SK-N-SH treated with all-trans-retinoic acid at 6 μM for 48 hours (cell line): ENCODE measurements at regions not wholly inside any gene's neighbourhood (a gene's known extent, or its start where the extent isn't known, plus 50 kb on each side); places are given as distances from the start of the nearest gene placed in this dataset.

Experiments
- ATAC-seq: fragments of 200-7000 bp; cut with Tn5 transposase; 3 replicates; pipeline ENCODE4 v1.9.1; 2020; ENCODE audit warnings: mild to moderate bottlenecking, moderate library complexity
- ARNTL ChIP-seq: fragments of 450-650 bp; formaldehyde crosslinking; IDR thresholded peaks from 2 replicates; pipeline ENCODE4 v1.5.0; 2020; ENCODE audit warnings: low read depth, mild to moderate bottlenecking, moderate library complexity, borderline replicate concordance
- BACH2 ChIP-seq: fragments of 250-450 bp; sonication (Bioruptor Pico); IDR thresholded peaks from 2 replicates; pipeline ENCODE4 v1.9.0; 2021; ENCODE audit warnings: mild to moderate bottlenecking, borderline replicate concordance
- CSDC2 ChIP-seq: fragments of 250-450 bp; sonication (Bioruptor Pico); IDR thresholded peaks from 2 replicates; pipeline ENCODE4 v1.5.0; 2020; ENCODE audit warnings: mild to moderate bottlenecking, moderate library complexity
- CSRNP3 ChIP-seq: fragments of 250-450 bp; sonication (Bioruptor Pico); IDR thresholded peaks from 2 replicates; pipeline ENCODE4 v1.5.1; 2021; ENCODE audit warnings: mild to moderate bottlenecking, moderate library complexity
- ESRRG ChIP-seq: fragments of 250-450 bp; sonication (Bioruptor Pico); IDR thresholded peaks from 2 replicates; pipeline ENCODE4 v1.6.1; 2021; ENCODE audit warnings: mild to moderate bottlenecking
- ISL1 ChIP-seq: fragments of 250-450 bp; sonication (Bioruptor Pico); IDR thresholded peaks from 2 replicates; pipeline ENCODE4 v2.1.2; 2022; ENCODE audit warnings: mild to moderate bottlenecking, moderate library complexity
- OSR1 ChIP-seq: fragments of 250-450 bp; sonication (Bioruptor Pico); IDR thresholded peaks from 2 replicates; pipeline ENCODE4 v1.8.0; 2022; ENCODE audit warnings: moderate library complexity, mild to moderate bottlenecking, inconsistent platforms
- RARB ChIP-seq: fragments of 250-450 bp; sonication (Bioruptor Pico); IDR thresholded peaks from 2 replicates; pipeline ENCODE4 v1.8.0; 2021; ENCODE audit warnings: mild to moderate bottlenecking, moderate library complexity
- SNAI2 ChIP-seq: fragments of 250-450 bp; sonication (Bioruptor Pico); IDR thresholded peaks from 2 replicates; pipeline ENCODE4 v1.5.0; 2020; ENCODE audit warnings: mild to moderate bottlenecking, moderate library complexity
- TCF4 ChIP-seq: fragments of 250-450 bp; sonication (Bioruptor Pico); IDR thresholded peaks from 2 replicates; pipeline ENCODE4 v1.8.0; 2021; ENCODE audit warnings: mild to moderate bottlenecking, moderate library complexity, borderline replicate concordance
- TOX ChIP-seq: fragments of 250-450 bp; sonication (Bioruptor Pico); IDR thresholded peaks from 2 replicates; pipeline ENCODE4 v1.8.0; 2021; ENCODE audit warnings: mild to moderate bottlenecking, moderate library complexity, borderline replicate concordance
- ZC3H10 ChIP-seq: fragments of 250-450 bp; sonication (Bioruptor Pico); IDR thresholded peaks from 2 replicates; pipeline ENCODE4 v1.5.1; 2021; ENCODE audit warnings: mild to moderate bottlenecking, moderate library complexity
- ZFP3 ChIP-seq: fragments of 250-450 bp; sonication (Bioruptor Pico); IDR thresholded peaks from 2 replicates; pipeline ENCODE4 v1.5.0; 2020; ENCODE audit warnings: mild to moderate bottlenecking, moderate library complexity
- ZFP30 ChIP-seq: fragments of 450-650 bp; formaldehyde crosslinking; IDR thresholded peaks from 2 replicates; pipeline ENCODE4 v1.5.0; 2022; ENCODE audit warnings: mild to moderate bottlenecking, moderate library complexity
- ZNF565 ChIP-seq: fragments of 450-650 bp; formaldehyde crosslinking; conservative IDR thresholded peaks from 2 replicates; pipeline ENCODE4 v1.5.0; 2020; ENCODE audit warnings: low read depth, mild to moderate bottlenecking, moderate library complexity
- ZNF70 ChIP-seq: fragments of 450-650 bp; formaldehyde crosslinking; IDR thresholded peaks from 2 replicates; pipeline ENCODE4 v1.5.0; 2020; ENCODE audit warnings: mild to moderate bottlenecking, moderate library complexity
- ZNF8 ChIP-seq: fragments of 450-650 bp; formaldehyde crosslinking; IDR thresholded peaks from 2 replicates; pipeline ENCODE4 v1.5.0; 2020; ENCODE audit warnings: mild to moderate bottlenecking, moderate library complexity
- TF ChIP-seq, protein P1 (sequence below): fragments of 250-450 bp; sonication (Bioruptor Pico); IDR thresholded peaks from 2 replicates; pipeline ENCODE4 v1.5.0; 2020; ENCODE audit warnings: mild to moderate bottlenecking, moderate library complexity
- TF ChIP-seq, protein P2 (sequence below): fragments of 250-450 bp; sonication (Bioruptor Pico); IDR thresholded peaks from 2 replicates; pipeline ENCODE4 v1.8.0; 2021; ENCODE audit warnings: low read depth, mild to moderate bottlenecking, moderate library complexity, borderline replicate concordance
- TF ChIP-seq, protein P3 (sequence below): fragments of 250-450 bp; sonication (Bioruptor Pico); IDR thresholded peaks from 2 replicates; pipeline ENCODE4 v1.5.1; 2020; ENCODE audit warnings: low read depth, mild to moderate bottlenecking, moderate library complexity

GRCh38 chr2:221073326-221074049 lies 498.6 kb downstream of the EPHA4 start (continued):
- TF ChIP-seq, protein P1, sequence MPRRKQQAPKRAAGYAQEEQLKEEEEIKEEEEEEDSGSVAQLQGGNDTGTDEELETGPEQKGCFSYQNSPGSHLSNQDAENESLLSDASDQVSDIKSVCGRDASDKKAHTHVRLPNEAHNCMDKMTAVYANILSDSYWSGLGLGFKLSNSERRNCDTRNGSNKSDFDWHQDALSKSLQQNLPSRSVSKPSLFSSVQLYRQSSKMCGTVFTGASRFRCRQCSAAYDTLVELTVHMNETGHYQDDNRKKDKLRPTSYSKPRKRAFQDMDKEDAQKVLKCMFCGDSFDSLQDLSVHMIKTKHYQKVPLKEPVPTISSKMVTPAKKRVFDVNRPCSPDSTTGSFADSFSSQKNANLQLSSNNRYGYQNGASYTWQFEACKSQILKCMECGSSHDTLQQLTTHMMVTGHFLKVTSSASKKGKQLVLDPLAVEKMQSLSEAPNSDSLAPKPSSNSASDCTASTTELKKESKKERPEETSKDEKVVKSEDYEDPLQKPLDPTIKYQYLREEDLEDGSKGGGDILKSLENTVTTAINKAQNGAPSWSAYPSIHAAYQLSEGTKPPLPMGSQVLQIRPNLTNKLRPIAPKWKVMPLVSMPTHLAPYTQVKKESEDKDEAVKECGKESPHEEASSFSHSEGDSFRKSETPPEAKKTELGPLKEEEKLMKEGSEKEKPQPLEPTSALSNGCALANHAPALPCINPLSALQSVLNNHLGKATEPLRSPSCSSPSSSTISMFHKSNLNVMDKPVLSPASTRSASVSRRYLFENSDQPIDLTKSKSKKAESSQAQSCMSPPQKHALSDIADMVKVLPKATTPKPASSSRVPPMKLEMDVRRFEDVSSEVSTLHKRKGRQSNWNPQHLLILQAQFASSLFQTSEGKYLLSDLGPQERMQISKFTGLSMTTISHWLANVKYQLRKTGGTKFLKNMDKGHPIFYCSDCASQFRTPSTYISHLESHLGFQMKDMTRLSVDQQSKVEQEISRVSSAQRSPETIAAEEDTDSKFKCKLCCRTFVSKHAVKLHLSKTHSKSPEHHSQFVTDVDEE (CRISPR knock-in tag) = no peak
- TF ChIP-seq TOX (CRISPR knock-in tag) = no peak
- no peak for TF ChIP-seq ISL1
- TF ChIP-seq ESRRG (CRISPR knock-in tag) = no peak
- TF ChIP-seq CSDC2 (CRISPR knock-in tag) = no peak
- TF ChIP-seq, protein P2, sequence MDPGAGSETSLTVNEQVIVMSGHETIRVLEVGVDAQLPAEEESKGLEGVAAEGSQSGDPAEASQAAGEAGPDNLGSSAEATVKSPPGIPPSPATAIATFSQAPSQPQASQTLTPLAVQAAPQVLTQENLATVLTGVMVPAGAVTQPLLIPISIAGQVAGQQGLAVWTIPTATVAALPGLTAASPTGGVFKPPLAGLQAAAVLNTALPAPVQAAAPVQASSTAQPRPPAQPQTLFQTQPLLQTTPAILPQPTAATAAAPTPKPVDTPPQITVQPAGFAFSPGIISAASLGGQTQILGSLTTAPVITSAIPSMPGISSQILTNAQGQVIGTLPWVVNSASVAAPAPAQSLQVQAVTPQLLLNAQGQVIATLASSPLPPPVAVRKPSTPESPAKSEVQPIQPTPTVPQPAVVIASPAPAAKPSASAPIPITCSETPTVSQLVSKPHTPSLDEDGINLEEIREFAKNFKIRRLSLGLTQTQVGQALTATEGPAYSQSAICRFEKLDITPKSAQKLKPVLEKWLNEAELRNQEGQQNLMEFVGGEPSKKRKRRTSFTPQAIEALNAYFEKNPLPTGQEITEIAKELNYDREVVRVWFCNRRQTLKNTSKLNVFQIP = no peak

GRCh38 chr2:221074238-221074637 lies 497.9 kb downstream of the EPHA4 start:
- TF ChIP-seq RARB (no peak), SNAI2 (CRISPR knock-in tag) (no peak), OSR1 (CRISPR knock-in tag) (no peak), ZFP3 (CRISPR knock-in tag) (no peak), ZFP30 (CRISPR knock-in tag) (no peak), BACH2 (CRISPR knock-in tag) (no peak), ZC3H10 (CRISPR knock-in tag) (no peak), ESRRG (CRISPR knock-in tag) (no peak), CSDC2 (CRISPR knock-in tag) (no peak), ARNTL (CRISPR knock-in tag) (no peak), TOX (CRISPR knock-in tag) (no peak)
- TF ChIP-seq, protein P1 (CRISPR knock-in tag) = no peak
- no peak for ATAC-seq

DNA sequence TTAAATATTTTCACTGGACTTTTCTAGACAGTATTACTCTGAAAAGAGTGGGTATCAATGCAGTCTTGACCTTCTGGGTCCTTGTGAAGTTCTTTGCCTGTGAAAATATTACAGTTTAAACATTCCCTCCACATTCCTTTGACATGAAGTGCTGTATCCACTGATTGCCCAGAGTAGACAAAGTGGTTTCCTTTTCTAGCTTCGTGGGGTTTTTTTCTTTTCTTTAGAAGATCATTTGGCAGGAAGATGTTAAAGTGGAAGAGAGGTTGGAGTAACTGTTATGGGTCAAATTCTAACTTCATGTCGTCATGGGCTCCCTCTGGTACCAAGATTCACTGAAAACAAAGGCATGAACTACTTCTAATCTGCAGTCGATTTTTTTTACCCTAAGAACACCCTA lies 496.9 kb downstream of the EPHA4 start:
- TF ChIP-seq TCF4 (CRISPR knock-in tag) (no peak), CSDC2 (CRISPR knock-in tag) (no peak)
- TF ChIP-seq, protein P1 (CRISPR knock-in tag) = no peak
- no peak for ATAC-seq

DNA sequence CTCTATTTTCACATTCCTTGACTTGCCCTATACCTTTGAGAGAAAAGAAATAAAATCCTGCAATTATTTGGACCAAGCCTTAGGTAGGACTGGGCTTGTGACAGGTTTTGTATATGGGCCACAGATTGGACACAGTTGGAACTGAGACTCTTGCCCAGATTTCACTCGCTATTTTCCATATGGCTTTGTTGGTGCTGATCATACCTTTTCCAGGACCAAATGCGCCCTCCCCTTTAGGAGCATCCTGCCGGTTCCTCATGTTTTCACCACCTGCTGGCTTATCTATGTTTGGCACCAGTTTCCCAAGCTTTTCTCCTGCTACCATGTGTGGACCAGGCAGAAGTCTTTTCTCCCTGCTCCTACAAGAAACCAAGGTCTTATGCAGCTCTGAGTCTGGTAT lies 494.9 kb downstream of the EPHA4 start:
- no peak for ATAC-seq
- TF ChIP-seq ZNF565 (no peak), OSR1 (CRISPR knock-in tag) (no peak), ZNF8 (CRISPR knock-in tag) (no peak), ZNF70 (CRISPR knock-in tag) (no peak), CSDC2 (CRISPR knock-in tag) (no peak), BACH2 (CRISPR knock-in tag) (no peak), TOX (CRISPR knock-in tag) (no peak), ZC3H10 (CRISPR knock-in tag) (no peak), TCF4 (CRISPR knock-in tag) (no peak), CSRNP3 (no peak), RARB (no peak)
- TF ChIP-seq, protein P3, sequence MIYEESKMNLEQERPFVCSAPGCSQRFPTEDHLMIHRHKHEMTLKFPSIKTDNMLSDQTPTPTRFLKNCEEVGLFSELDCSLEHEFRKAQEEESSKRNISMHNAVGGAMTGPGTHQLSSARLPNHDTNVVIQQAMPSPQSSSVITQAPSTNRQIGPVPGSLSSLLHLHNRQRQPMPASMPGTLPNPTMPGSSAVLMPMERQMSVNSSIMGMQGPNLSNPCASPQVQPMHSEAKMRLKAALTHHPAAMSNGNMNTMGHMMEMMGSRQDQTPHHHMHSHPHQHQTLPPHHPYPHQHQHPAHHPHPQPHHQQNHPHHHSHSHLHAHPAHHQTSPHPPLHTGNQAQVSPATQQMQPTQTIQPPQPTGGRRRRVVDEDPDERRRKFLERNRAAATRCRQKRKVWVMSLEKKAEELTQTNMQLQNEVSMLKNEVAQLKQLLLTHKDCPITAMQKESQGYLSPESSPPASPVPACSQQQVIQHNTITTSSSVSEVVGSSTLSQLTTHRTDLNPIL (CRISPR knock-in tag) = no peak
